Kidney tubule cell (primary cell): ENCODE measurements at regions not wholly inside any gene's neighbourhood (a gene's known extent, or its start where the extent isn't known, plus 50 kb on each side); places are given as distances from the start of the nearest gene placed in this dataset.
"Not testable (repeated sequence)": the region's sequence is repeated elsewhere in the genome, so short reads cannot be mapped to it uniquely, and the experiment has no call there.

Experiments used
- DNase-seq: peaks from one replicate; pipeline ENCODE4 v3.0.0-alpha.2; 2018; ENCODE audit warnings: low spot score

- no peak for DNase-seq
Observed at GRCh38 chr1:194816859-194817258, 1630.4 kb upstream of the B3GALT2 start.

- DNase-seq = no peak
Observed at GRCh38 chr1:194813096-194813495, 1626.7 kb upstream of the B3GALT2 start.

GRCh38 chr1:194809665-194810064 lies 1623.3 kb upstream of the B3GALT2 start:
- DNase-seq = no peak

GRCh38 chr1:194809215-194809614 lies 1622.8 kb upstream of the B3GALT2 start:
- DNase-seq = no peak

GRCh38 chr1:194807530-194808220 lies 1621.3 kb upstream of the B3GALT2 start:
- DNase-seq = no peak

GRCh38 chr1:194802572-194802971 lies 1616.2 kb upstream of the B3GALT2 start:
- no peak for DNase-seq

- DNase-seq = no peak
Observed at GRCh38 chr1:194795917-194796593, 1609.6 kb upstream of the B3GALT2 start.

- DNase-seq = no peak
Observed at GRCh38 chr1:194787001-194787400, 1600.6 kb upstream of the B3GALT2 start.

- DNase-seq = no peak
Observed at GRCh38 chr1:194786027-194786426, 1599.6 kb upstream of the B3GALT2 start.

GRCh38 chr1:194776657-194777056 lies 1590.2 kb upstream of the B3GALT2 start:
- no peak for DNase-seq

- DNase-seq = no peak
Observed at GRCh38 chr1:194774535-194774934, 1588.1 kb upstream of the B3GALT2 start.

- no peak for DNase-seq
Observed at GRCh38 chr1:194755241-194755994, 1569.0 kb upstream of the B3GALT2 start.

GRCh38 chr1:194738843-194739242 lies 1552.4 kb upstream of the B3GALT2 start:
- DNase-seq = not testable (repeated sequence)

- no peak for DNase-seq
Observed at GRCh38 chr1:194734970-194735369, 1548.6 kb upstream of the B3GALT2 start.

- no peak for DNase-seq
Observed at GRCh38 chr1:194731025-194731424, 1544.6 kb upstream of the B3GALT2 start.

- DNase-seq = no peak
Observed at GRCh38 chr1:194730304-194730703, 1543.9 kb upstream of the B3GALT2 start.

- DNase-seq = no peak
Observed at GRCh38 chr1:194723067-194723466, 1536.7 kb upstream of the B3GALT2 start.

- DNase-seq = no peak
Observed at GRCh38 chr1:194717941-194718340, 1531.5 kb upstream of the B3GALT2 start.

- no peak for DNase-seq
Observed at GRCh38 chr1:194717334-194717733, 1530.9 kb upstream of the B3GALT2 start.

- no peak for DNase-seq
Observed at GRCh38 chr1:194710671-194711070, 1524.3 kb upstream of the B3GALT2 start.

GRCh38 chr1:194709439-194709838 lies 1523.0 kb upstream of the B3GALT2 start:
- no peak for DNase-seq

GRCh38 chr1:194707074-194707473 lies 1520.7 kb upstream of the B3GALT2 start:
- no peak for DNase-seq
